Hepatocyte (in vitro differentiated cells): ENCODE measurements at regions not wholly inside any gene's neighbourhood (a gene's known extent, or its start where the extent isn't known, plus 50 kb on each side); places are given as distances from the start of the nearest gene placed in this dataset.

Experiments used
- DNase-seq: peaks from one replicate; pipeline ENCODE4 v3.0.0-alpha.2; 2016; ENCODE audit warnings: low spot score
- H2AFZ ChIP-seq: fragments of 200-600 bp; sonication (generic); 2 replicates; pipeline ENCODE4 v1.6.0; 2016; ENCODE audit warnings: antibody characterized with exemption, mild to moderate bottlenecking
- H3K27ac ChIP-seq: fragments of 200-600 bp; sonication (generic); 2 replicates; pipeline ENCODE4 v1.5.1; 2016; ENCODE audit warnings: mild to moderate bottlenecking
- H3K27me3 ChIP-seq: fragments of 200-600 bp; sonication (generic); 2 replicates; pipeline ENCODE4 v1.6.1; 2016
- H3K36me3 ChIP-seq: fragments of 200-600 bp; sonication (generic); replicated peaks from 2 replicates; pipeline ENCODE4 v1.5.1; 2016; ENCODE audit warnings: low read depth; ENCODE audit not compliant: insufficient read depth
- H3K4me1 ChIP-seq: fragments of 200-600 bp; sonication (generic); 2 replicates; pipeline ENCODE4 v1.5.1; 2016; ENCODE audit warnings: mild to moderate bottlenecking, moderate library complexity; ENCODE audit not compliant: insufficient read depth
- H3K4me2 ChIP-seq: fragments of 200-600 bp; sonication (generic); 2 replicates; pipeline ENCODE4 v1.6.0; 2016
- H3K4me3 ChIP-seq: fragments of 200-600 bp; sonication (generic); 2 replicates; pipeline ENCODE4 v1.5.1; 2016; ENCODE audit warnings: mild to moderate bottlenecking
- H3K79me2 ChIP-seq: fragments of 200-600 bp; sonication (generic); 2 replicates; pipeline ENCODE4 v1.6.0; 2017; ENCODE audit warnings: mild to moderate bottlenecking
- H3K9me2 ChIP-seq: fragments of 200-600 bp; sonication (generic); replicated peaks from 2 replicates; pipeline ENCODE4 v1.6.0; 2017; ENCODE audit warnings: mild to moderate bottlenecking; ENCODE audit not compliant: insufficient read depth
- H3K9me3 ChIP-seq: fragments of 200-600 bp; sonication (generic); 2 replicates; pipeline ENCODE4 v1.5.1; 2016; ENCODE audit warnings: low read depth, mild to moderate bottlenecking
- H4K20me1 ChIP-seq: fragments of 200-600 bp; sonication (generic); 2 replicates; pipeline ENCODE4 v1.6.0; 2016; ENCODE audit warnings: mild to moderate bottlenecking; ENCODE audit not compliant: insufficient read depth, poor library complexity, severe bottlenecking
- CTCF ChIP-seq: fragments of 200-600 bp; sonication (generic); IDR thresholded peaks from 2 replicates; pipeline ENCODE4 v1.5.1; 2016; ENCODE audit warnings: antibody characterized with exemption, mild to moderate bottlenecking; ENCODE audit not compliant: poor library complexity
- EZH2 ChIP-seq: fragments of 200-600 bp; sonication (generic); IDR thresholded peaks from 2 replicates; pipeline ENCODE4 v1.6.1; 2016; ENCODE audit warnings: antibody characterized with exemption, mild to moderate bottlenecking, borderline replicate concordance
- EZH2phosphoT487 ChIP-seq: fragments of 200-600 bp; sonication (generic); IDR thresholded peaks from one replicate; pipeline ENCODE4 v1.6.1; 2018; ENCODE audit warnings: antibody characterized with exemption, mild to moderate bottlenecking, low read depth, moderate library complexity; ENCODE audit not compliant: unreplicated experiment, severe bottlenecking
- WGBS: methylation state at CpG from one replicate; pipeline ENCODE4 v1.1.6; 2016; ENCODE audit warnings: low lambda C conversion rate; ENCODE audit errors: missing lambda C conversion rate; 5-methylcytosine and 5-hydroxymethylcytosine counted together

- WGBS, result 91% methylated on average over 14 of the region's 14 CpGs
- no peaks in the 10 kb centered on the region for H3K9me3 ChIP-seq
- no peak for DNase-seq
Measured at GRCh38 chr17:74041869-74042640, 161.4 kb upstream of the RPL38 start.

GRCh38 chr17:74042744-74043486, 160.6 kb upstream of the RPL38 start:
- H3K27ac ChIP-seq, result peak overlapping the region; percentile 30
- no peak overlapping the region for H3K4me2 ChIP-seq
- no peaks in the 10 kb centered on the region for H3K36me3 ChIP-seq
- no peaks in the 10 kb centered on the region for H4K20me1 ChIP-seq
- H3K27me3 ChIP-seq, result no peaks in the 10 kb centered on the region
- H3K9me3 ChIP-seq, result no peaks in the 10 kb centered on the region
- 64% methylated on average over 8 of the region's 8 CpGs for WGBS
- H3K4me3 ChIP-seq, result no peak overlapping the region
- H3K4me1 ChIP-seq, result no peaks in the 10 kb centered on the region
- H3K9me2 ChIP-seq, result no peaks in the 10 kb centered on the region
- DNase-seq, result peak; percentile 81
- no peak overlapping the region for H2AFZ ChIP-seq
- no peaks in the 10 kb centered on the region for H3K79me2 ChIP-seq
- TF ChIP-seq EZH2, result no peak
- no peak for TF ChIP-seq EZH2phosphoT487
- TF ChIP-seq CTCF, result no peak

More at GRCh38 chr17:74041869-74042640, 161.4 kb upstream of the RPL38 start:
- Histone ChIP-seq H3K4me3 (no peak overlapping the region), H3K36me3 (no peaks in the 10 kb centered on the region), H3K79me2 (no peaks in the 10 kb centered on the region), H3K4me1 (no peaks in the 10 kb centered on the region), H3K9me2 (no peaks in the 10 kb centered on the region), H3K27me3 (no peaks in the 10 kb centered on the region), H2AFZ (no peak overlapping the region), H3K27ac (peak overlapping the region; percentile 30), H3K4me2 (no peak overlapping the region), H4K20me1 (no peaks in the 10 kb centered on the region)
- TF ChIP-seq EZH2, result no peak
- no peak for TF ChIP-seq EZH2phosphoT487
- no peak for TF ChIP-seq CTCF

- H3K4me1 ChIP-seq, result no peaks in the 10 kb centered on the region
- TF ChIP-seq EZH2phosphoT487 (no peak), EZH2 (no peak), CTCF (no peak)
- no peaks in the 10 kb centered on the region for H3K9me3 ChIP-seq
- no peak overlapping the region for H2AFZ ChIP-seq
- no peak overlapping the region for H3K27ac ChIP-seq
- H3K9me2 ChIP-seq, result no peaks in the 10 kb centered on the region
- no peaks in the 10 kb centered on the region for H3K36me3 ChIP-seq
- H3K27me3 ChIP-seq, result no peaks in the 10 kb centered on the region
- no peak overlapping the region for H3K4me2 ChIP-seq
- WGBS, result 68% methylated on average over 4 of the region's 4 CpGs
- no peak overlapping the region for H3K4me3 ChIP-seq
- no peaks in the 10 kb centered on the region for H4K20me1 ChIP-seq
- no peak for DNase-seq
- no peaks in the 10 kb centered on the region for H3K79me2 ChIP-seq
Measured at GRCh38 chr17:74043976-74044375, 159.5 kb upstream of the RPL38 start.
